Inflammatory macrophage treated with lipopolysaccharide for 4 hours (primary cell): ENCODE measurements at regions not wholly inside any gene's neighbourhood (a gene's known extent, or its start where the extent isn't known, plus 50 kb on each side); places are given as distances from the start of the nearest gene placed in this dataset.
A peak's percentile ranks its signal among the peaks of the same experiment; 100 is the strongest.
"Not testable (repeated sequence)": the region's sequence is repeated elsewhere in the genome, so short reads cannot be mapped to it uniquely, and the experiment has no call there.

Source experiments
- DNase-seq: peaks from one replicate; pipeline ENCODE4 v3.0.0-alpha.2; 2020

DNA sequence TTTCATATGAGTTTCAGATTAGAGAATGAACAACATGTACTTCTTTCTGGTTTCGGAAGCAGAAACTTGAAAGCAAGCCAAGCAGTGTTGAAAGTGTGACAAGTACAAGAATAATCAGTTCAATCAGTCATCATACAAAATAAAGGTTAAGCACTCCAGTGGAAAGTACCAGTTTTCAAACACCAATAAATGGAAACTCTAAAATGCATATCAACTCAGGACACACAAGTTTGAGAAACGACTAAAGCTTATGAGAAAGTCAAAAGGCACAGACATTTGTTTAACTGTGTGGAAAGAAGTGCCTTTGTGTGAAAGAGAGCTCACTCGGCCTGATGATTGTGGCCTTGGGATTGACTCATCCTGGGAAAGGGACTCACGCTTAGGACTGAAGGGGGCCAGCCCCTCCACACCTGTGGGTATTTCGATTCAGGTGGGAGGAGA is 60.6 kb upstream of the AKR1C1 start:
- peak; percentile 16 for DNase-seq

DNA sequence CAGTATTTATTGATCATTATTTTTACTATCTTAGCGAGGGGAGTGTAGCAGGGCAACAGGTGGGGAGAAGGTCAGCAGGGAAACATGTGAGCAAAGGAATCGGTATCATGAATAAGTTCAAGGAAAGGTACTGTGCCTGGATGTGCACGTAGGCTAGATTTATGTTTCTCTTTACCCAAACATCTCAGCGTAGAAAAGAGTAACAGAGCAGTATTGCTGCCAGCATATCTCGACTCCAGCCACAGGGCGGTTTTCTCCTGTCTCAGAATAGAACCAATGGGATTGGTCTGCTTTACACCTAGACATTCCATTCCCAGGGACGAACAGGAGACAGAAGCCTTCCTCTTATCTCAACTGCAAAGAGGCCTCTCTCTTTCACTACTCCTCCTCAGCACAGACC is 60.1 kb upstream of the AKR1C1 start:
- DNase-seq, result not testable (repeated sequence)

DNA sequence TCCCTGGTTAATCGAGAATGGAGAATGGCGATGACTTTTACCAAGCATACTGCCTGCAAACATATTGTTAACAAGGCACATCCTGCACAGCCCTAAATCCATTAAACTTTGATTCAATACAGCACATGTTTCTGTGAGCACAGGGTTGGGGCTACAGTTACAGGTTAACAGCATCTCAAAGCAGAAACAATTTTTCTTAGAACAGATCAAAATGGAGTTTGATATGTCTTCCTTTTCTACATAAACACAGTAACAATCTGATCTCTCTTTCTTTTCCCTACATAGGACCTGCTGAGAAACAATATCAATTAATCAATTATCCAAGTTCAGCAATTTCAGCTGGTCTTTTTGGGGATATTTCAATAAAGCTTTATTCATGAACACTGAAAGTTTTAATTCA is 59.5 kb upstream of the AKR1C1 start:
- DNase-seq, result not testable (repeated sequence)

DNA sequence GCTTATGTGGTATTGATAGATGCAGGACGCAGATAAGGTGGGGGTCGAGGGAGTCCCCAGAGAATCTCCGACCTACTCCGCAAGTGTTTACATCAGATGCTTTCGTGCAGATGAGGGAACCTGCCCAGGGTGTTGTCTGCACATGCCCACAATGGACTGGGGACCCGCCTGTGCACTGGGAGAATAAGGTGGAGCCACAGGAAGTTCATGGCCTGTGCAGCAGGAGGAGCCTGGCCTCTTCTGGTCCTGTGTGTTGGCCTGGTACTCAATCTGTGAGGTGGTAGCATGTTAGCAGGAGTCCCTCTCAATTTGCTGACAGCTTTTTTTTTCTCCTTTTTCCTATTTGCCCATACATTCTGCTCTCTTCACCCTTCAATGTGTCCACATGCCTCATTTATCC is 54.1 kb upstream of the AKR1C1 start:
- no peak for DNase-seq
